Fibroblast of lung (primary cell): ENCODE measurements at regions not wholly inside any gene's neighbourhood (a gene's known extent, or its start where the extent isn't known, plus 50 kb on each side); places are given as distances from the start of the nearest gene placed in this dataset.
A peak's percentile ranks its signal among the peaks of the same experiment; 100 is the strongest.

Experiments used
- EZH2 ChIP-seq: IDR thresholded peaks from 2 replicates; pipeline ENCODE4 v1.5.1; 2012; ENCODE audit warnings: low read length, control low read depth, mild to moderate bottlenecking; ENCODE audit errors: missing control alignments
- TF ChIP-seq, protein P1 (sequence below), 2 donors: IDR thresholded peaks in 1 of 2; conservative IDR thresholded peaks in 1 of 2; 1 replicate in 1 of 2; 2 replicates in 1 of 2; pipeline ENCODE4 v1.5.1; 2011 to 2012; ENCODE audit warnings: low read length in 2 of 2, control low read depth in 1 of 2, inconsistent platforms in 1 of 2, low read depth in 1 of 2, mild to moderate bottlenecking in 1 of 2

DNA sequence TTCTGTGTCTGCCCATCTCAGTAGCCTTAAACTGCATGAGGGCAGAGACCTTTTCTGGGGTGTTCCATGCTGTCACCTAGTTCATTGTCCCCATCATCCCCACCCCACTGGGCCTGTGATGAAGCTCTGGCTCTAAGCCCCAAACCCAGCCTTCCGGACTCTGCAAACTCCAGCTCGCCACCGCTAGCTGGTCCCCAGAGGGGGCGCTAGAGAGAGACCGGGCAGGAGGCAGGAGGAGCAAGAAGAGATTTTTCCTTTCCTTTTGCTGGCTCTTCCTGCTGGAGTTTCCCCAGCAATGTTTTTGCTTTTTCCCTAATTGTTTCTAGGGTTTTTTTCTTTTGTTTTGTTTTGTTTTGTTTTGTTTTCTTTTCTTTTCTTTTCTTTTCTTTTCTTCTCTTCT, 234.4 kb downstream of the TEX36 start:
- TF ChIP-seq, protein P1, sequence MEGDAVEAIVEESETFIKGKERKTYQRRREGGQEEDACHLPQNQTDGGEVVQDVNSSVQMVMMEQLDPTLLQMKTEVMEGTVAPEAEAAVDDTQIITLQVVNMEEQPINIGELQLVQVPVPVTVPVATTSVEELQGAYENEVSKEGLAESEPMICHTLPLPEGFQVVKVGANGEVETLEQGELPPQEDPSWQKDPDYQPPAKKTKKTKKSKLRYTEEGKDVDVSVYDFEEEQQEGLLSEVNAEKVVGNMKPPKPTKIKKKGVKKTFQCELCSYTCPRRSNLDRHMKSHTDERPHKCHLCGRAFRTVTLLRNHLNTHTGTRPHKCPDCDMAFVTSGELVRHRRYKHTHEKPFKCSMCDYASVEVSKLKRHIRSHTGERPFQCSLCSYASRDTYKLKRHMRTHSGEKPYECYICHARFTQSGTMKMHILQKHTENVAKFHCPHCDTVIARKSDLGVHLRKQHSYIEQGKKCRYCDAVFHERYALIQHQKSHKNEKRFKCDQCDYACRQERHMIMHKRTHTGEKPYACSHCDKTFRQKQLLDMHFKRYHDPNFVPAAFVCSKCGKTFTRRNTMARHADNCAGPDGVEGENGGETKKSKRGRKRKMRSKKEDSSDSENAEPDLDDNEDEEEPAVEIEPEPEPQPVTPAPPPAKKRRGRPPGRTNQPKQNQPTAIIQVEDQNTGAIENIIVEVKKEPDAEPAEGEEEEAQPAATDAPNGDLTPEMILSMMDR (conservative IDR thresholded peaks at IDR 0.05 in 1 of 2, IDR thresholded peaks at IDR 0.05 in 1 of 2; ENCODE audit: low read depth in 1 of 2, low read length in 2 of 2) = peak; percentile 33 to 52
- TF ChIP-seq EZH2 = no peak
